ENCODE measurements at regions not wholly inside any gene's neighbourhood (a gene's known extent, or its start where the extent isn't known, plus 50 kb on each side); places are given as distances from the start of the nearest gene placed in this dataset.
"Not testable (repeated sequence)": the region's sequence is repeated elsewhere in the genome, so short reads cannot be mapped to it uniquely, and the experiment has no call there.

- TF ChIP-seq CTCF (IDR thresholded peaks at IDR 0.05; ENCODE audit: control insufficient read depth, insufficient read depth, low read depth, low read length, missing control alignments): no peak
- no peak for DNase-seq (ENCODE audit: low read depth)
- H3K4me3 ChIP-seq (ENCODE audit: control insufficient read depth, low read depth, low read length): no peak overlapping the region
Observed at GRCh38 chr5:92616085-92616484, 964.9 kb downstream of the NR2F1-AS1 start.

- no peak for DNase-seq (ENCODE audit: low read depth)
- no peak overlapping the region for H3K4me3 ChIP-seq (ENCODE audit: control insufficient read depth, low read depth, low read length)
- no peak for TF ChIP-seq CTCF (IDR thresholded peaks at IDR 0.05; ENCODE audit: control insufficient read depth, insufficient read depth, low read depth, low read length, missing control alignments)
Observed at GRCh38 chr5:92613546-92613945, 967.5 kb downstream of the NR2F1-AS1 start.

- DNase-seq (ENCODE audit: low read depth); H3K4me3 ChIP-seq (ENCODE audit: control insufficient read depth, low read depth, low read length): not testable (repeated sequence)
Observed at GRCh38 chr5:92610435-92610834, 970.6 kb downstream of the NR2F1-AS1 start.

GRCh38 chr5:92605591-92605990 is 975.4 kb downstream of the NR2F1-AS1 start:
- no peak overlapping the region for H3K4me3 ChIP-seq (ENCODE audit: control insufficient read depth, low read depth, low read length)
- no peak for TF ChIP-seq CTCF (IDR thresholded peaks at IDR 0.05; ENCODE audit: control insufficient read depth, insufficient read depth, low read depth, low read length, missing control alignments)
- no peak for DNase-seq (ENCODE audit: low read depth)

- no peak overlapping the region for H3K4me3 ChIP-seq (ENCODE audit: control insufficient read depth, low read depth, low read length)
- TF ChIP-seq CTCF (IDR thresholded peaks at IDR 0.05; ENCODE audit: control insufficient read depth, insufficient read depth, low read depth, low read length, missing control alignments): no peak
- DNase-seq (ENCODE audit: low read depth): peak; percentile 20
Observed at GRCh38 chr5:92599217-92599810, 981.7 kb downstream of the NR2F1-AS1 start.

- no peak for TF ChIP-seq CTCF (IDR thresholded peaks at IDR 0.05; ENCODE audit: control insufficient read depth, insufficient read depth, low read depth, low read length, missing control alignments)
- no peak overlapping the region for H3K4me3 ChIP-seq (ENCODE audit: control insufficient read depth, low read depth, low read length)
- DNase-seq (ENCODE audit: low read depth): no peak
Observed at GRCh38 chr5:92594031-92594430, 987.0 kb downstream of the NR2F1-AS1 start.

GRCh38 chr5:92588876-92589275 is 992.1 kb downstream of the NR2F1-AS1 start:
- no peak for DNase-seq (ENCODE audit: low read depth)
- no peak for TF ChIP-seq CTCF (IDR thresholded peaks at IDR 0.05; ENCODE audit: control insufficient read depth, insufficient read depth, low read depth, low read length, missing control alignments)
- H3K4me3 ChIP-seq (ENCODE audit: control insufficient read depth, low read depth, low read length): no peak overlapping the region

All from AG09309 (cell line).